ENCODE measurements at regions not wholly inside any gene's neighbourhood (a gene's known extent, or its start where the extent isn't known, plus 50 kb on each side); places are given as distances from the start of the nearest gene placed in this dataset.
"Not testable (repeated sequence)": the region's sequence is repeated elsewhere in the genome, so short reads cannot be mapped to it uniquely, and the experiment has no call there.

DNA sequence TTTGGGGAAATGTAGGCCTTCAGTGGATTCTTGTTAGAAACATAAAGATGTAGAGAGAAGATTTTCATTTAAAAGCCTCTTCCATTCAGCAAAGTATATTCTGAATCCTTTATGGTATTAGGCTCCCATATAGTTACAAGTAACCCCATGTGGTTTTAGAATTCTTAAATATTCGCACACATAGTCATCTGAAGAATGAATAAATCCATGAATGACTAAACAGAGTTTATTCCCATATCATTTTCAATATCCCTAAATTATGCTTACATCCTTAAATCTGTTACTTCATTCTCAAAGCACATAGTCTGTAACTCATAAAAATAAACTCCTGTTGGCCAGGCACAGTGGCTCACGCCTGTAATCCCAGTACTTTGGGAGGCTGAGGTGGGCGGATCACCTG, 962.1 kb downstream of the KCNJ18 start:
- DNase-seq, result no peak

DNA sequence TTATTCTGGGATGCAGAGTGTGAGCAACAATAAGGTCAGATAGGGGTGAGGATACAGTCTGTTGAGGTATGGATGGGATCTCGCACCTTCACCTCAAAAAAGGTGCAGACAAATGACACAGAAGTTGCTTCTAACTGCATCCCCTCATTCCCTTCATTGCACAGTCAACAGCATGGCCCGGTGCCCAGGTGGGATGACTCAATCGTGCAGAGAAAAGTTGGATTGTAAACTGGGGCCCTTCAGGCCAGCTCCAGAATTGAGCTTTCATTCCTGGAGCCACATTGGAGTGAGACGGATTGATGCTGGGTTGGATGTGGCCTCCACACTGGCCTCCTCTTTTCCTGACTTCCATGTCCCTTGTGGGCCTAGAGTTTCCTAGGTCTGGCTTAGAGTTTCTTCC, 977.4 kb downstream of the KCNJ18 start:
- DNase-seq, result no peak

DNA sequence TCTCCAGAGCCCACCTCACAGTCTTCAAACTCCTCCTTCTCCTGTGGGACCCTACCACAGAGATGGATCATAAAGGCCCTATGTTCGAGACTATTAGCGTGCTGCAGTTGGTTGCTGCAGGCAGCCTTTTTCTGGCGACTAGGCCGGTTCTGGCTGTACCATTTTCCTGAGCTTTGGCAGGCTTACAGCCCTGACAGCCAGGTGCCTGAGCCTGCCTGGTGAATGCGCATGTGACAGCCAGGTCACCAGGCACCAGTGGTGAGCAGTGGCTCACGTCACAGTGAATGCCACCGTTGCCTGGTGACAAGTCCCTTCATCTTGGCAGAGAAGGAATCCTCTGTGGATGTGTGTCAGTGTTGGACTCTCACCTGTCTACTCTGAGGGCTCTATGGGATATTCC, 978.8 kb downstream of the KCNJ18 start:
- no peak for DNase-seq

DNA sequence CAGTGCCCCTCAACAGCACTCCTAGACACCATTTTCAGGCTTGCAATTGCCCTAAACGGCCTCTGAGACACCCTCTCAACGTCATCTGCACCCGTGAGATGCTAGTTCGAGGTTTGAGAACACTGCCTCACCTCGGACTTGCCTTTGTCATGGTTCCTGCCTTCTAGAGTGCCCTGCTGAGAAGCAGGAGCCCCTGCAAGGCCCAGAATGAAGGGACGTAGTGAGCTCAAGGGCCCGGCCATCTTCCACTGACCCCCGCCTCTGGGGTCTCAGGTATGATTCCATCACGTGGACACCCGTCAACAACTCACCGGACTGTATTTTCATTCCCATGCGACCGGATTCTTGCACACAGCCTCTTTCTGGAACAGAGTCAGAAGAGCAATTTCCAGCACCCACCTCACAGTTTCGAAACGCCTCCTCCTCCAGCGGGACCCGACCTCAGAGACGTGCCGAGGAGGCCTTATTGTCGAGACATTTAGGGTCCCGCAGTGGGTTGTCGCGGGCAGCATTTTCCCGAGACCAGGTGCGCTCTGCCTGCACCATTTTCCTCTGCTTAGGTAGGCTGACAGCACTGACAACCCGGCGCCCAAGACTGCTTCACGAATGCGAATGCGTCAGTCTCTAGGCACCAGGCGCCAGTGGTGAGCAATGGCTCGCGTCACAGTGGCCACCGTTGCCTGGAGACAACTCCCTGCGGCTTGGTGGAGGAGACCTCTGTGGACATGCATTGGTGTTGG, 999.9 kb downstream of the KCNJ18 start:
- no peak for DNase-seq

DNA sequence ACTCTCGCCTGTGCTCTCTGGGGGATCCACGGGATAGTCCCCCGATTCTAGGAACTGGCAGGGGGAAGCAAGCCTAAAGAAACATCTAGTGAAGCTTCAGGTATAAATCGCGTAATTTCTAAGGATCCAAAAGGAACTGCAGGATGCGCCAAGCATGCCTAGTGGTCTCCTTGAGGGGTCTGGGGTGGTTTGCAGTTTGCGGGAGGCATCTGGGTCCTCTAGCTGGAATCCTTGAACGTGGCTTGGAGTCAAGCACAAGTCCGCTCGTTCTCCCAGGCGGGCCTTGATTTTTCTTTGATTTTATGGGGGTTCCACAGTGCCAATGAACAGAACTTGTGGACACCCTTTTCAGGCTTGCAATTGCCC, 1000.5 kb downstream of the KCNJ18 start:
- DNase-seq, result no peak

DNA sequence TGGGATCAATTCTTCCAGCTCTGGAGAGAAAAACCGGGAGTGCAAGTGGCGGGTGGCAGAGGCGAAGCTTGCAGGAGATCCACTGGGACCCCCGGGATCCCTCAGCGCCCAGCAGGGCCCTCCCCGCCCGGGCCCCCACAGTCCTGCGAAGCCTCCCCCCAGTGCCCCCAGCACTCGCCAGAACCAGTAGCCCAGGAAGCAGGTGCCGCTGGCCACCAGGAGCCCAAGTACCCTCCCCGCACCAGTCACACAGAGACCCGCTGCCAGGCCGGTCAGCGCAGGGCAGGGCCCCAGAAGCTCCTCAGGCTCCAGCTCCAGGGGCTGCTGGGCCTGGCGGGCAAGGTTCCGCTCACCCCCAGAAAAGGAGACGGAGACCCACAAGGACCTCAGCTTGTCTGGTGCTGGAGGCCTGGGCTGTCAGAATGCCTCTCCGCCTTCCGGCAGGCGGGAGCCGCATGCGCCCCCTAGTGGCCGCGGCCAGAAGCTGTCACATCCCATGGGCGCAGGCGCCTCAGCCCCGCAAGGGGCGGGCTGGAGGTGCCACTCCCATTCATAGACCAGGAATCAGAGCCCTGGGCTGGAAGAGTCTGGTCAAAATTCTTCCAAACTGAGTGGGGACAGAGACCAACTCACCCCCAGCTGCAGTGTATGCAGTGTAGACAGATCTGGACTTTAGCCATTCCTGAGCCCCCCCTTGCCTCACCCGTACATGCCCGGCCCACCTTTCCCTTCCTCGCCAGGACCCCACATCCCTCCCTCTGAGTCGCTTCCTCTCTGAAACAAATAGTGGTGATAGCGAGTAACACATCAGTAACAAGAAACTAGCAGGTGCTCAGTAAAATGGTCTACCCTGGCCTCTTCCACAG, 1002.3 kb downstream of the KCNJ18 start:
- peak in 1 of 2 experiments; percentile 56 for DNase-seq

DNA sequence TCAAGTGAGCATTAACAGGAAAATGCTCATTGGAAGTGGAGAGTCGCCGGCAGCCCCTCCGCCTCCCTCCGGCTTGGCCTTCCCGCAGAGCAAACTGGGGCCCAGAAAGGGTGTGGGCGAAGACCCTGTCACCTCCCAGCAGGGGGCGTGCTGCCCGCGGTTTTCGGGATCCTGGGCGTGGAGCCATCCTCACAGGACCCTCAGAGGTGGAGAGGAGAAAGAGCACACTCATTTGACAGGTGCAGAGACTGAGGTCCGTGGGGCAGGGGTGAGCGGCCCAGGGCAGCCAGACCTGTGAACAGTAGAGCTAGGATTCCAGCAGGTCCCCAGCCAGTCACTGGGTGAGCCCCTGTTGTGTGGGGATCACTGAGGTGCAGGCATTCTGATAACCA, 1002.9 kb downstream of the KCNJ18 start:
- DNase-seq, result peak in 1 of 2 experiments; percentile 13

DNA sequence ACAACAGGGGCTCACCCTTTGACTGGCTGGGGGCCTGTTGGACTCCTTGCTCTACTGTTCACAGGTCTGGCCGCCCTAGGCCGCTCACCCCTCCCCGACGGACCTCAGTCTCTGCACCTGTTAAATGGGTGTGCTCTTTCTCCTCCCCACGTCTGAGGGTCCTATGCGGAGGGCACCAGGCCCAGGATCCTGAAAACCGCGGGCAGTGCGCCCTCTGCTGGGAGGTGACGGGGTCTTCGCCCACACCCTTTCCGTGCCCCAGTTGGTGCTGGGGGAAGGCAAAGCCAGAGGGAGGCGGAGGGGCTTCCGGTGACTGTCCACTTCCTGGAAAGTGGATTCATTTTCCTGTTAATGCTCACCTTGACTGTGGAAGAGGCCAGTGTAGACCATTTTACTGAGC, 1010.9 kb downstream of the KCNJ18 start:
- DNase-seq, result peak; percentile 16 to 45

DNA sequence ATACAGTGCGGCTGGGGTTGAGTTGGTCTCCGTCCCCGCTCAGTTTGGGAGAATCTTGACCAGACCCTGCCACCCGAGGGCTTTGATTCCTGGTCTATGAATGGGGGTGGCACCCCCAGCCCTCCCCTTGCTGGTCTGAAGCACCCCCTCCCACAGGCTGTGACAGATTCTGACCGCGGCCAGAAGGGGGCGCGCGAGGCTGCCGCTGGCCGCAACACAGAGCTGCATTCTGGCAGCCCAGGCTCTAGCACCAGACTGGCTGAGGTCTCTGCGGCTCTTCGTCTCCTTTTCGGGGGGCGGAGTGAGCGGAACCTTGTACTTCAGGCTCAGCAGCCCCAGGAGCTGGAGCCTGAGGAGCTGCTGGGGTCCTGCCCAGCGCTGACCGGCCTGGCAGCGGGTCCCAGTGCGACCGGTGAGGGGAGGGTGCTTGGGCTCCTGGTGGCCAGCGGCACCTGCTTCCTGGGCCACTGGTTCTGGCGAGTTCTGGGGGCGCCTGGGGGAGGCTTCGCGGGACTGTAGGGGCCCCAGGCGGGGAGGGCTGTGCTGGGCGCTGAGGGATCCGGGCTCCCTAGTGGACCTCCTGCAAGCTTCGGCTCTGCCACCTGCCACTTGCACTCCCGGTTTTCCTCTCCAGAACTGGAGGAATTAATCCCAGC, 1011.6 kb downstream of the KCNJ18 start:
- peak; percentile 42 to 72 for DNase-seq

DNA sequence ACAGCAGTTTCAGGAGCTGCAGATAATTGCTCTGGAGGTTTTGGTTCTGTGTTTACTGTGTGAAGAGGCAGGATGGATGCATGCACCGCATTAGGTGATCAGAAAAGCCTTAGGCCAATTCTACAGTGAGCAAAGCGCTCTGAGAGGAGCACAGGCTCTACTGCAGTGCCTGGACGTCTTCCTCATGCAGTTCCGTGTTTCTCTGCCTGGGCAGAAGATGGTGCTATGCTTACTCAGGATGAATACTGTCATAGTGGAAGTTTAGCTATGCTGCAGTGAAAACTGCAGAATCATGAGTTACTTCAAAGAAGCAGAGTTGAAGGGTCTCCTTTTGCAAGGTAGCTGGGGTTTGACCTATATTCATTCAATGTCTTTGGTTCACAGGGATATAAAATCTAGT, 1012.4 kb downstream of the KCNJ18 start:
- DNase-seq, result peak in 1 of 2 experiments; percentile 16

DNA sequence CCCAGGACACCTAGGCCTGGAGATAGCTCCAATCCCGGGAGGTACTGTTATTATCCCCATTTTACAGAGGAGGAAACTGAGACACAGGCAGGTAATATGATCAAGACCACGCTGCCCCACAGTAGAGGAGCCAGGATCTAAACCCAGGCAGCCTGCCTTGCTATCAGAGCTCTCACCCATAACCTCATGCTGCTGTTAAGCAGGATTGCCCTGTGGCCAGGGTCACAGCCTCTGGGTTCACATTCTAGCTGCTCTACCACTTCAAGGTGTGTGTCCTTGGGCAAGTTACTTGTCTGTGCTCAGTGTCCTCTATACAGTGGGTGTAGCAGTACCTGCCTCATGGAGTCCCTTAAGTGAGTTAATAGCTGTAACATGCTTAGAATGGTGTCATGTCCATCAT, 1015.3 kb downstream of the KCNJ18 start:
- no peak for DNase-seq

DNA sequence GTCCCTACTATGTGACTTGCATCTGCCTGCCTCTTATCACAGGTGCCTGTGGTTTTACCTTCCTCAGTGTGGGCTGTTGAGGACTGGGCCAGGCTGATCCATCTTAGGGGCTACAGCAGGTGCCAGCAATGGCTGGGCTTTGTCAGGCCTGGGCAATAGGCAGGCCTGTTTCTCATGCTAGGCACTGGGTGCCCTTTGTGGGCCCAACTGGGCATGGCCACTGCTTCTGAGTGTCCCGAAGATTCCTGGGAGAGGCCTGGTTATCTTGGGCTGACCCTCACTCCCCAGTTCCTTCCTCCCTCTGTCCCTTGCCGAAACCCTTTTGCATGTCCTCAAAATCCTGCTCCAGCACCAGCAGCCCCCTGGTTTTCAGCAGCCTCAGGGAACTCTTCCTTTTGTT, 1024.9 kb downstream of the KCNJ18 start:
- DNase-seq, result no peak

DNA sequence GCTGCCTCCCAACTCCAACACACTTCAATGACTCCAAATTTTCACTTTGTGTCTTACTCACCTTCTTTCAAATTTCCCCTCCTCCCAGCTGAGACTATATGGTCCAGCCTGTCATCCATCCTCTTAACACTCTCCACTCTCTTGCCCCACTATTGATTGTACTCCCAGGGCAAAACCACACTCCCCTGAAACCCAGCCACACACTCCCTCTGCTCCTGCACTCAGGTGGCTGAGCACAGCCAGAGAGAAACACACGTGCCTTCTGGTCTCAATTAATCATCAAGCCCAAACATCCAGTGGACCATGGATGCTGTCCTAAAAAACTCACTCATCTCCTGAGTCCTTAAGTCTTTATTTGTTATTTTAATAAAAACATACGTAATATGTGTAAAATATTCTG, 1026.4 kb downstream of the KCNJ18 start:
- DNase-seq, result no peak

DNA sequence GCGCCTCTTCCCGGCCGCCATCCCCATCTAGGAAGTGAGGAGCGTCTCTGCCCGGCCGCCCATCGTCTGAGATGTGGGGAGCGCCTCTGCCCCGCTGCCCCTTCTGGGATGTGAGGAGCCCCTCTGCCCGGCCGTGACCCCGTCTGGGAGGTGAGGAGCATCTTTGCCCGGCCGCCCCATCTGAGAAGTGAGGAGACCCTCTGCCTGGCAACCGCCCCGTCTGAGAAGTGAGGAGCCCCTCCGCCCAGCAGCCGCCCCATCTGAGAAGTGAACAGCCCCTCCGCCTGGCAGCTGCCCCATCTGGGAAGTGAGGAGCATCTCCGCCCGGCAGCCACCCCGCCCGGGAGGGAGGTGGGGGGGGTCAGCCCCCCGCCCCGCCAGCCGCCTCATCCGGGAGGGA, 1048.7 kb downstream of the KCNJ18 start:
- not testable (repeated sequence) for DNase-seq
